NT2/D1 (cell line): ENCODE measurements at regions not wholly inside any gene's neighbourhood (a gene's known extent, or its start where the extent isn't known, plus 50 kb on each side); places are given as distances from the start of the nearest gene placed in this dataset.

Experiments used
- DNase-seq: peaks from one replicate; pipeline ENCODE4 v3.0.0-alpha.2; 2011; ENCODE audit warnings: low read depth, low spot score
- H3K27me3 ChIP-seq: 2 replicates; pipeline ENCODE4 v1.6.0; 2011; ENCODE audit warnings: mild to moderate bottlenecking; ENCODE audit not compliant: insufficient read length, insufficient read depth
- H3K36me3 ChIP-seq: 2 replicates; pipeline ENCODE4 v1.6.1; 2011; ENCODE audit warnings: mild to moderate bottlenecking, low read length, mixed read lengths; ENCODE audit not compliant: insufficient read depth, insufficient read length
- H3K4me1 ChIP-seq: 2 replicates; pipeline ENCODE4 v1.5.1; 2011; ENCODE audit not compliant: insufficient read depth, insufficient read length
- H3K4me3 ChIP-seq: 2 replicates; pipeline ENCODE4 v1.5.1; 2011; ENCODE audit warnings: low read depth; ENCODE audit not compliant: insufficient read length
- H3K9ac ChIP-seq: 2 replicates; pipeline ENCODE4 v1.6.0; 2011; ENCODE audit warnings: low read depth; ENCODE audit not compliant: insufficient read length
- H3K9me3 ChIP-seq: 2 replicates; pipeline ENCODE4 v1.5.1; 2011; ENCODE audit warnings: mild to moderate bottlenecking, low read length; ENCODE audit not compliant: insufficient read depth
- SUZ12 ChIP-seq: IDR thresholded peaks from 2 replicates; pipeline ENCODE4 v1.6.1; 2011; ENCODE audit not compliant: insufficient read length, insufficient read depth; ENCODE audit errors: extremely low read depth
- YY1 ChIP-seq: IDR thresholded peaks from 2 replicates; pipeline ENCODE4 v1.6.1; 2011; ENCODE audit not compliant: insufficient read length, insufficient read depth
- ZNF274 ChIP-seq: IDR thresholded peaks from 2 replicates; pipeline ENCODE4 v1.6.1; 2011; ENCODE audit warnings: mild to moderate bottlenecking, low read depth, low read length

GRCh38 chr5:4013106-4013898 lies 417.7 kb downstream of the IRX1 start:
- H3K9ac ChIP-seq: no peak overlapping the region
- no peak overlapping the region for H3K4me3 ChIP-seq
- H3K27me3 ChIP-seq: no peaks in the 10 kb centered on the region
- TF ChIP-seq YY1 (no peak), SUZ12 (no peak), ZNF274 (no peak)
- H3K9me3 ChIP-seq: no peaks in the 10 kb centered on the region
- no peaks in the 10 kb centered on the region for H3K36me3 ChIP-seq
- H3K4me1 ChIP-seq: no peaks in the 10 kb centered on the region
- DNase-seq: no peak

GRCh38 chr5:4015709-4016108 lies 420.1 kb downstream of the IRX1 start:
- Histone ChIP-seq H3K36me3 (no peaks in the 10 kb centered on the region), H3K9me3 (no peaks in the 10 kb centered on the region), H3K4me3 (no peak overlapping the region), H3K9ac (no peak overlapping the region), H3K4me1 (no peaks in the 10 kb centered on the region), H3K27me3 (no peaks in the 10 kb centered on the region)
- no peak for DNase-seq
- TF ChIP-seq YY1: no peak

DNA sequence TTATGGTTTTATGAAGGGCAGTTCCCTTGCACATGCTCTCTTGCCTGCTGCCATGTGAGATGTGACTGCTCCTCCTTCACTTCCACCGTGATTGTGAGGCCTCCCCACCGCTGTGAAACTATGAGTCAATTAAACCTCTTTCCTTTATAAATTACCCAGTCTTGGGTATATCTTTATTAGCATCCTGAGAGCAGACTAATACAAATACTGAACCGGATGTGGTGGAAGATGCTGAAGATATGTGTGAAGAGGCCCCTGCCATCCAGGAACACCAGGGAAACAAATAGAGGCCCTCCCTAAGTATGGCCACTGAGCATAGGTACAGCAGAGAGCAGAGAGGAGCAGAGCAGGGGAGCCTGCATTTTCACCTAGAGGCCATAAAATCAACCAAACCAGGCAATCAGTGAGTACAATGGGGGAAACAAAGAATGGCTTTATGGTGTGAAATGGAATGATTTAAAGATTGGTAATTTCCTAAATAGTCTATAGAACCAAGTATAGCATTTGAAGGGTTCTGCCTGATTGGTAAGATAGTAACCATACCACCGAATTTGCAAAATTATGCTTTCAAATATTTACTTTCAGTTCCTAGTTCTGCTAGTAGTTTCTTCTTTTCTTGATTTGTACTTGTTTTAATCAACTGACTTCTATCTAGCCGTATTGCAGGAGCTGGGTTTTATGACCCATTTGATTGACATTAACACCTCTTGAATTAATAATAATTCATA lies 421.6 kb downstream of the IRX1 start:
- no peak for DNase-seq
- Histone ChIP-seq H3K27me3 (no peaks in the 10 kb centered on the region), H3K9ac (no peak overlapping the region), H3K36me3 (no peaks in the 10 kb centered on the region), H3K9me3 (no peaks in the 10 kb centered on the region), H3K4me3 (no peak overlapping the region), H3K4me1 (no peaks in the 10 kb centered on the region)
- TF ChIP-seq YY1: no peak
- no peak for TF ChIP-seq ZNF274
- TF ChIP-seq SUZ12: no peak

DNA sequence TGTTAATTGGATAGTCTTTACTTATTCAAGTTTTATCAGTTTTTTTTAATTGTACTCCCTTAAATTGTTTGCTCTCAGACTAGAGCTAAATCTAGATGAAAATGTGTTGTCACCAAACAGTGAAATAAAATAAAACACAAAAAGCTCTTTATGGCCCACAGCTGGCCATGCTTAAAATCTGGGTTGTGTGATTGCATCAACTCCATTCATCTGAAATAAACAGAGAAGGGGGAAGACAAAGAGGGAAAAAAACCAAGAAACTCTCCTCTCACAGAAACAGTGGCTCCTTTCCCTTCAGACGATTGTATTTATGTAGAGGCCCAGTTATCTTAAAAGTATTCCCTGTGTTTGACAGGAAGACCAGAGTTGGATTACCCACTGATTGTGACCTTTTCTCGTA lies 422.4 kb downstream of the IRX1 start:
- H3K4me3 ChIP-seq: no peak overlapping the region
- no peaks in the 10 kb centered on the region for H3K9me3 ChIP-seq
- no peaks in the 10 kb centered on the region for H3K27me3 ChIP-seq
- H3K36me3 ChIP-seq: no peaks in the 10 kb centered on the region
- no peak for TF ChIP-seq ZNF274
- no peak for TF ChIP-seq YY1
- H3K4me1 ChIP-seq: no peaks in the 10 kb centered on the region
- H3K9ac ChIP-seq: no peak overlapping the region
- DNase-seq: no peak

DNA sequence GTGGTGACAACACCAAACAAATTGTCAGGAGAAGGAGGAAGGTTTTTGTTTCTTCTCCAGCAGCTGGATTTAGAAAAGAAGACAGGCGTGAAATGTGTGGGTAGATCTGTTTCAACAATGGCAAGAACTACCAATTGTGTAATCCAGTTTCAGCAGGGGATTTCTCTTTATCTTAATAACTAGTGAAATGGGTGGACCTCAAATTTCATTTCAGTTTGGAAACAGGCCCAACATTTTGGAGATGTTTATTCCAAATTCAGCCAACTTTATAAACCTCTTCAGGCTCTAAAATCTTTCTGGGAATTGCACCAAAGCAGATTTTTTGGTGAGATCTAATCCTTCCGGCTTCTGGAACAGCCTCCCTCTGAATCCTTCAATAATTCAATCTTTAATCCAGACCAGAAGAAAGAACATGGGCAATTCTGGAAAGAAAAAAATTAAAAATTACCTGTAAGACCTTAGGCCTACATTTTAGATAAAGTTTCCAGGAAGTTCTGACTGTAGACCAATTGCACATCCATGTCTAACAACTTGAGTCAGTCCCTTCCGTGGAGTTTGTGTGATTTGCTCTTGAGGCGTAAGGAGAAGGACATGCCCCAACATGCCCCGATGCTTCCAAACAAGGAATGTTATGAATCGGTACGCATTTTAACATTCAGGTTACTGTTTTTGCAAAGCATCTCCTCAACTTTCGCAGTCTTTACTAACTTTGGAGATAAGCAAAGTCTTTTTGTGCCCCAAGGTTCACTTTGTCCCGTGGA lies 423.6 kb downstream of the IRX1 start:
- TF ChIP-seq SUZ12 (no peak), YY1 (no peak), ZNF274 (no peak)
- H3K9me3 ChIP-seq: no peaks in the 10 kb centered on the region

DNA sequence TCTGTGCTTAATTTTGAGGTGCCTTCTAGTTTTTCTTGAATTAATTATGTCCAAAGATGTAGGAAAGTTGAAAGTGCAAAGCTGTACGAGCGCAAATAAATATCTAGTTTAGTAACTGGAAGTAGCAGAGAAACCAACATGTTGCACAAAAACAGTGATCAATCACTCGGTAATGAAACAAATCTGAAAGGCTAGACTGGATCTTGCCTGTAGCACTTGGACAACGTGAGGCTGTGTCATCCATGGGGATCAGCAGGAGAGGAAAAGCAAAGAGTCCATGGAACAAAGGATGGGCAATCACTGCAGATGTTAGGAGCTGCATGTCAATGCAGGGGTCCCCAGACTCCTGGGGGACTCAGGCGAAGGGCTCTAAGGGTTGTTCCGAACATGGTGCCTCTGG lies 424.2 kb downstream of the IRX1 start:
- DNase-seq: no peak
- no peak overlapping the region for H3K9ac ChIP-seq
- H3K27me3 ChIP-seq: no peaks in the 10 kb centered on the region
- TF ChIP-seq ZNF274: no peak
- TF ChIP-seq SUZ12: no peak
- no peak for TF ChIP-seq YY1
- no peaks in the 10 kb centered on the region for H3K9me3 ChIP-seq
- no peaks in the 10 kb centered on the region for H3K36me3 ChIP-seq
- H3K4me1 ChIP-seq: no peaks in the 10 kb centered on the region
- H3K4me3 ChIP-seq: no peak overlapping the region

More for the DNA sequence above, 423.6 kb downstream of the IRX1 start:
- no peaks in the 10 kb centered on the region for H3K4me1 ChIP-seq
- no peak overlapping the region for H3K4me3 ChIP-seq
- H3K9ac ChIP-seq: no peak overlapping the region
- no peaks in the 10 kb centered on the region for H3K27me3 ChIP-seq
- H3K36me3 ChIP-seq: no peaks in the 10 kb centered on the region
- DNase-seq: no peak

DNA sequence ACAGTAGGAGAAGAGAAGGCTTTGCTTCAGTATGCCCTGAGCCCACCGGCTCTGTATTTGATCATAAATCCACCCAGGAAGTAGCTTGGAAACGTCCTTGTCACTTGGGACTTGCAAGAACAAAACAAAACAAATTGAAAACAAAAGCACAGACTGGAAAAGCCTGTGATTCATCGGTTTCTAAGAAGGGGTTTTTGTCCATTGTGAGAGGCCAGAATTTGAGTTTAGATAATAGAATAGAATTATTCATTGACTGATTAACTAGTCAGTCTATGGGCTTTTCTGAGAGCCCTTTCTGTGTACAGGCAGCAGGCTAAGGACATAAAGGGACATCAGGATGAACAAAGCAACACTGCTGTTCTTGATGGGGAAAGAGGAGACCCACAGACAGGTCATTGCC lies 424.8 kb downstream of the IRX1 start:
- Histone ChIP-seq H3K4me1 (no peaks in the 10 kb centered on the region), H3K9me3 (no peaks in the 10 kb centered on the region), H3K9ac (no peak overlapping the region), H3K36me3 (no peaks in the 10 kb centered on the region), H3K27me3 (no peaks in the 10 kb centered on the region), H3K4me3 (no peak overlapping the region)
- TF ChIP-seq ZNF274 (no peak), SUZ12 (no peak), YY1 (no peak)
- no peak for DNase-seq
